Stimulated activated CD8-positive, alpha-beta memory T cell treated with anti-CD3 and anti-CD28 coated beads, Interleukin-7, amount 100 ng/mL, for 48 hours (primary cell): ENCODE measurements at regions not wholly inside any gene's neighbourhood (a gene's known extent, or its start where the extent isn't known, plus 50 kb on each side); places are given as distances from the start of the nearest gene placed in this dataset.
A peak's percentile ranks its signal among the peaks of the same experiment; 100 is the strongest.

Experiments
- DNase-seq, 2 donors: peaks; one replicate each; pipeline ENCODE4 v3.0.0-alpha.2; 2020; ENCODE audit warnings: low read depth in 1 of 2; ENCODE audit errors: extremely low read depth in 1 of 2

DNA sequence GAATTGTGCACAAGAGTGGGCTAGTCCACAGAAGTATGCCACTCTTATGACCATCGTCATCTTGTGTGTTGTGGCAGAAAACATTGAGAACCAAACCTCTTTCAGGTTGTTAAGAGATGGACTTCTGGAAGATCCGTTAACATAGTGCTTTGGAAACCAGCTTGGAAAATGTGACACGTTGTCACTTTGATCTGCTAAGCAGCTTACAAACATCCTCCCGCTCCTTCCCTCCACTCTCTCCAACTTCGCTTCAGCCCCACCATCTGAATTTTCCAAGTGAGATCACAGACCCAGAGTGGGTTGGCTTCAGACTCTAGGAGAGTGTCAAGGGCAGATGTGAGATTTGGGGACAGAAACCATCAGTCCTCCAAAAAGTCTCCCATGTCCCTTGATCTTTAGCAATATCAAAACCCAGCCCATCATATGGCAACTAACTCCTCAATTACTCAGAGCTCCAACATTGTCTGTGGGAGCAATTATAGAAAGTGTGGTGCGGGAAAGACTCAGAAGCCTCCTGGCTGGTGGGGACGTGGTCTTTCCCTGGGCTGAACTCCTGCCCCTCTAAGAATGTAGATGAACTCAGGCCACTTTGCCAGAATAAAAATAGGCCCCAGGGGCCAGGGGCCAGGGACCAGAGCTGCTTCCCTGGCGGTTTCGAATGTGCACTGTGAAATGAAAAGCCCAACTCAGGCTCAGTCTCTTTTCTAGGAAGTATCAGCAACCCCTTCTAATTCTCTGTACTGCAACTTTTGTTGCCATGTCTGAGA lies 129.5 kb downstream of the SLC38A6 start:
- DNase-seq: no peak

DNA sequence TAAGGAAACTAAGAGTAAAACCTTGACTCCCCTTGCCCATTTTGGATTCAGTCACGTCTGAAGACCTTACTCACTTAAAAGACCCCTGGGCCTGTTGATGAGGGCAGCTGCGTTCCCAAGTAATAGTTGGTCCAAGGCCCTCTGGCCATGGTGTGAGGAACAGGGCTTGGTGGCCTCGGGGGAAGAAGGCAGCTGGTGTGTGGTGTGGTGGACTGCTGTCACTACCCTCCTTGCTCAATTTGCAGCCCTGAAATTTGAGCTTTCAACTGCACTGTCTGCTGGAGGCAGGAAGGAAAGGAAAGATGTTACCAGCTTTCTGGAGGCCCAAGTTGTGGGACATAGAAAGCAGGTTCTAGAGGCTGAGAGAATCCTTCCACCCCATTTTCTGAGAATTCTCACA lies 128.2 kb downstream of the SLC38A6 start:
- DNase-seq: no peak

DNA sequence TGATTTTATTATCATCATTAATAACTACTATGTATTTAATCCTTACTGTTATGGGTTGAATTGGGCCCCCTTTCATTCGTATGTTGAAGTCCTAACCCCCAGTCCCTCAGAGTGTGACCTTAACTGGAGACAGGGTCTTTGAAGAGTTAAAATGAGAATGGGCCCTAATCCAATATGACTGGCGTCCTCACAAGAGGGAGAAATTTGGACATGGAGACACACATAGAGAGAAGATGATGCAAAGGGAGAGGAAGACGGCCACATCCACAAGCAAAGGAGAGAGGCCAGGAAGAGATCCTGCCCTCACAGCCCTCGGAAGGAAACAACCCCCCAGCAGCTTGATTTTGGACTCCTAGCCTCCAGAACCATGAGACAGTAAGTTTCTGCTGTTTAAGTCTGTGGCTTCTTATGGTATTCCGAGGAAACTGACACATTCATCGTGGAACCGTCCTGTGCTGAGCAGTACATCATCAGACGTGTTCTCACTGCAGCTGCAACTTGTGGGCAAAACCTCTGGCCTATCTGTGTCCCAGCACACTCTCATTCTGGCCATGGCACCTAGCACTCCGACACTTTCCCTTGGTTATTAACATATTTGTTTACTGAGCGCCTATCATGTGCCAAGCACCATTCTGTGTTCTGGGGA lies 127.6 kb downstream of the SLC38A6 start:
- no peak for DNase-seq

DNA sequence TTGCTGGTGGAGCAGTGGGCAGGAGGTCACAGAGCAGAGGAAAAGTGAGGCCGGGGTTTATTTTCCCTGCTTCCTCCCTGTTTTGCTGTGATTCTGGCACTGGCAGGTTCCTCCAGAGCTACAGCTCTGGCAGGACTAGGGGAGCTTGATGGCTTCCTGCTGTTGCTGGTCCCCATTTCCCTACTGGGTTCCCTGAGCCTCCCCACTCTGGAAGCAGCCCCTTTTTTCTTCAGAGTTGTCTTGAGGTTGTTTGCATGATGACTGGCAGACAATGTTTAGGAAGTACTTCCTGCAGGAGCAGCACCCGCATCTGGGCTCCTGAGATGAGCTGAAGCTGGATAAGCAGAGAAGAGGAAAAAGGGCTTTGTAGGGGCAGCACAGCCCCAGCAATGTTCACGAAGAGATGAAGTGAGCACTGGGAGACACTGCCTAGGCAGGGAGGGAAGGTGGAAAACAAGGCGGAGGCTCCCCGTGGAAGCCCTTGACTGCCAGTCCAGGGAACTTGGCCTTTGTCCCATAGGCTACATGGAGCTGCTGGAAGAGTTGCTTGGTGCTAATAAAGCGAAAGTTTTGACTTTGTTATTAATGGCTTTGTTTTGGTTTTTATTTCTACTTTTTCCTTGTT lies 126.9 kb downstream of the SLC38A6 start:
- no peak for DNase-seq

DNA sequence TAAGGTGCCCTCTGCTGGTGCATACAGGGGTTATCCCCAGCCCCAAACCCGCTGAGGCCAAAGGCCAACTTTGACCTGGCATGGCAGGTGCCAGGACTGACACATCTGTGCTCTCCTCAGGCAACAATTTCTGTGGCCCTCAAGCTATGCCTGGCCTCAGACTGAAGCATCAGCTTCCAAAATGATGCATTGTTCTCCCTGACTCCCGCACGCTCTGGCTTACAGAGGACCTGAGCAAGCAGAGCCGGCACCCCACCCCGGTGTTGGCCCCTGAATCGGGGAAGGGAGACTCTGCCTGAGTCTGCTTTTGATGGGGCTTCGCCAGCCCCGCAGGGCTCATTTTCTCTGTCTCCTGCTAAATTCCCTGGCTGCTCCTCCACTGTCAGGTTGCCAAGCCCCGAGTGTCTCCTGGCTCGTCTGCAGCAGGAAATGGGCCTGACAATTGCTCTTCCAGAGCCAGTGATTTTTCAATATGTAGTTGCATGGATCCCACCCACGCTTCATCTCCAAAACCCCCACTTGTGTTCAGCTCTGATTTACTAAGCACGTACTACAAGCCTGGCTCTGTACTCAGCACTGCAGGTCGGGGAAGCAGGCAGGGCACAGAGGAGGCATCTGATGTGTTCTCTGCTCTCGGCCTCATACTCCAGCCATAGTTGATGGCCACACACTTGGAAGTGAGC lies 126.1 kb downstream of the SLC38A6 start:
- DNase-seq: no peak

DNA sequence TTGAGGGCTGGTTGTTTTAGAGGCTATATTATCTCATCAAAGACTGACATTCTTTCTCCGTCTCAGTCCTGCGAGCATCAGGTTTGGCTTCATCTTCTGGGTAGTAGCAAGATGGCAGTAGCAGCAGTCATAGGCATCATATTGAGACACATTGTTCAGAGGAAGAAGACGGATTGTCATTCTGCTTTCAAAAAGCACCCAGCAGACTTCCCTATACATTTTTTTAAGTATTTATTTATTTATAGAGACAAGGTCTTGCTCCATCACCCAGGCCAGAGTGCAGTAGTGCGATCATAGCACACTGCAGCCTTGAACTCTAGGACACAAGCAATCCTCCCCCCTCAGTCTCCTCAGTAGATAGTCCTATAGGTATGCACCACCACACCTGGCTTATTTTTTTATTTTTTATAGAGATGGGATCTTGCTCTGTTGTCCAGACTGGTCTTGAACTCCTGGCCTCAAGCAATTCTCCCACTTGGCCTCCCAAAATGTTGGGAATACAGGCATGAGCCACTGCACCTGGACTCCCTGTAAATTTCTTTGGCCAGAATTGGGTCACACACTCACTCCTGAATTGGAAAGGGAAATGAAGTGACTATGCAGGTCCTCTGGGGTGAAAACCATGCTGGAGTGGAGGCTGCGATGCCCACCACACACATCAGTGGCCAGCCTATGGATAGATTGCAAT lies 125.4 kb downstream of the SLC38A6 start:
- no peak for DNase-seq

DNA sequence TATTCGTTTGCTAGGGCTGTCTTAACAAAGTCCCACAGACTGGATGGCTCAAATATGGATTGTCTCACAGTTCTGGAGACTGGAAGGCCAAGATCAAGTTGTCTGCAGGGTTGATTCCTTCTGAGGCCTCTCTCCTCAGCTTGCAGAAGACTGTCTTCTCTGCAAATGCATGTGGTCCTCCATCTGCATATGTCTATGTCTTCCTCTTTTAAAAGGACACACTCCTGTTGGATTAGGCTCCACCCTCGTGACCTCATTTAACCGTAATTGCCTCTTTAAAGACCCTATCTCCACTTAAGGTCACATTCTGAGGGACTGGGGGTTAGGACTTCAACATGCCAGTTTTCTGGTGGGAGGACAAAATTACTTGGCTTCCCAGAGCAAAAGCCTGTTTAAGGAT lies 123.3 kb downstream of the SLC38A6 start:
- DNase-seq: no peak

DNA sequence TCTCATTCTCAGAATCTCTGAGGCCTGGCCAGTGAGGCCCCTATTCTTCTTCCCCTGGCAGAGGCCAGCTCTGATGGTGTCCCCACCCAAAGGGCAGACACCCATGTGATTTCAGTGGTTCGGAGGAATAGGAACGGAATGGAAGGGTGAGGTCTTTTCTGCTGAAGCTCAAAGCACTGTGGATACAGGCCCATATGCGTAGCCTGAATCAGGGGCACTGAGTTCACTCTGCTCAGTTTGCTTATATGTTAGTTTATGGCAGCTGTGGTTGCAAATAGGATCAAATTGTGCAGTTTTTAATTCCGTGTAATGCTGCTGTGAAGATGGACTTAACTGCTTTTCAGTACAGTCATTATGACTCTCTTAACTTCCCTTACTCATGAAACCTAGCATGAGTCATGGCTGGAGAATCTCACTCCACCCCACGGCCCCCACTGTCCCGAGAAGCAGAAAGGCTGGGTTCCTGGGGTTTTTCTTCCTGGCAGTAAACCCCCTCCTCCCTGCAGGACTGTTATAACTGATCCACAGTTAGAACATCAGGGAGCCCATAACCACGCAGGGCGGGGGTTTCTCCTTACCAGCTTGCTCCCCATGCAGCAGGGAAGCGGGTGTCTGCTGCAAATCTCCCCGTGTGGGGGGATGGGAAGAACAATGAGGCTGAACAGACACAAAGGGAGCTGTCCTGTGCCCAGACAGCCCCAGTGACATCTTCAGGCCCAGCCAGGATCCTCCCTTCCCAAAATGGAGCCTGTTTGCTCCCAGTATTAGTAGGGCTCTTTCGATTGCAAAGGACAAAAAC lies 122.7 kb downstream of the SLC38A6 start:
- DNase-seq: peak in 1 of 2 donors; percentile 23

DNA sequence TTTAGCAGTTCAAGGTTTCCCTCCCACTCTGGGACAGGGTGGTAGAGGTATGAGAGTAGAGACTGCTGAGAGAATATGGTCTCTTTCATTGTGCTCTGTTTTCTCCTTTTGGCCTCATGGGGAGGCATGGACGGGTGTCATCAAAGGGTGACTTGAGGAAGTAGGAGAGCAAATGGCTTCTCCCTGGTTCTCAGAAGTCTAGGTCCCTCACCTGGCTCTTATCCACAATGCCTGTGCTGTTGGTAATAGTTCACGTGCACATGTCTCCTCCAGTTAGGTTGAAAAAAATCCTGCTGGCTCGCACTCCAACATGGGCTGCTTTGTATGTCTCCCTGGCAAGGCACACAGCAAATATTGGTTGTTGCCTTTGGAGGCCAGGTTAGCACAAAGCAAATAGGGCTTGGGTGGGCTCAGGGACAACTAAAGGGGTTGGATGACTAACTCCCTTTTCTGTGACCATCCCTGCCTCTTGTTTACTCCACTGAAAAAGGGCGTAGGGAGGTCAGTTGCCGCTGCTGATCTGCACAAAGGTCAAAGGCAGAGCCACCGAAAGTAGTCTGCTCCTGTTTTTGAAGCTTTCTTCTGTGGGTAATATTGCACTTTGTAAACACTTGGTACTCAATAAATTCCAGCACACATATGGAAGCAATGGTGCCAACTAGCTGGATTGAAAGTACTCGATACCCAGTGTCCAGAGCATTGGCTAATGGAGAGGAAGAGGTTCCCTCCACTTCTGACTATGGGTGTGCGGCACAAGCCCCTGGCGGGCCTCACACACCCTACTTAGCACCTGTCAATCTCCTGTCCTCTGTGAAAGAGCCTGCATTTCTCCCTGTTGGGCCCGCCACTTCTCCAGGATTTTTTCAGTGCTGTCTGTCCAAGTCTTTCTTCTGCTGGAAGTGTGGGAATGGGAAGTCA lies 121.8 kb downstream of the SLC38A6 start:
- no peak for DNase-seq
